Activated T-cell treated with anti-CD3 and anti-CD28 coated beads, Interleukin-2, amount 50 U/mL, for 4 hours (primary cell): ENCODE measurements at regions not wholly inside any gene's neighbourhood (a gene's known extent, or its start where the extent isn't known, plus 50 kb on each side); places are given as distances from the start of the nearest gene placed in this dataset.

Source experiments
- ATAC-seq, 2 donors: fragments of 200-7000 bp; cut with Tn5 transposase; one replicate each; pipeline ENCODE4 v1.10.0; 2021
- DNase-seq: peaks from one replicate; pipeline ENCODE4 v3.0.0-alpha.2; 2020
- H3K27me3 Mint-ChIP-seq: one replicate; pipeline ENCODE4 v1.8.0; 2021; ENCODE audit warnings: low read depth, mixed read lengths
- H3K36me3 Mint-ChIP-seq: one replicate; pipeline ENCODE4 v1.8.0; 2022; ENCODE audit warnings: mixed read lengths; ENCODE audit not compliant: insufficient read depth
- H3K4me1 Mint-ChIP-seq: one replicate; pipeline ENCODE4 v1.8.0; 2021; ENCODE audit warnings: low read depth, mixed read lengths
- H3K4me3 Mint-ChIP-seq: one replicate; pipeline ENCODE4 v1.8.0; 2021; ENCODE audit warnings: mild to moderate bottlenecking, moderate library complexity, mixed read lengths
- H3K9me3 Mint-ChIP-seq: one replicate; pipeline ENCODE4 v1.8.0; 2021; ENCODE audit warnings: mixed read lengths

GRCh38 chr6:2558098-2558680, 192.5 kb downstream of the MYLK4 start:
- H3K4me1 Mint-ChIP-seq = peaks cover 5% of the 10 kb centered on the region
- no peaks in the 10 kb centered on the region for H3K9me3 Mint-ChIP-seq
- H3K4me3 Mint-ChIP-seq = no peak overlapping the region
- DNase-seq = no peak
- H3K36me3 Mint-ChIP-seq = no peaks in the 10 kb centered on the region
- no peak for ATAC-seq
- H3K27me3 Mint-ChIP-seq = peaks cover 23% of the 10 kb centered on the region

- Mint-ChIP-seq H3K4me1 (peaks cover 3% of the 10 kb centered on the region), H3K27me3 (peaks cover 23% of the 10 kb centered on the region), H3K9me3 (no peaks in the 10 kb centered on the region), H3K4me3 (no peak overlapping the region), H3K36me3 (no peaks in the 10 kb centered on the region)
- DNase-seq (no peak), ATAC-seq (no peak)
These were observed 193.5 kb downstream of the MYLK4 start for GRCh38 chr6:2557181-2557720.

- H3K9me3 Mint-ChIP-seq = no peaks in the 10 kb centered on the region
- no peak for DNase-seq
- no peak for ATAC-seq
- no peak overlapping the region for H3K4me3 Mint-ChIP-seq
- H3K27me3 Mint-ChIP-seq = peaks cover 23% of the 10 kb centered on the region
- H3K36me3 Mint-ChIP-seq = no peaks in the 10 kb centered on the region
- peaks cover 3% of the 10 kb centered on the region for H3K4me1 Mint-ChIP-seq
These were observed 194.0 kb downstream of the MYLK4 start for GRCh38 chr6:2556761-2557160.

- H3K36me3 Mint-ChIP-seq = no peaks in the 10 kb centered on the region
- ATAC-seq (no peak), DNase-seq (no peak)
- H3K9me3 Mint-ChIP-seq = no peaks in the 10 kb centered on the region
- peaks cover 3% of the 10 kb centered on the region for H3K4me1 Mint-ChIP-seq
- no peak overlapping the region for H3K4me3 Mint-ChIP-seq
- H3K27me3 Mint-ChIP-seq = peaks cover 22% of the 10 kb centered on the region
These were observed 196.0 kb downstream of the MYLK4 start for GRCh38 chr6:2554651-2555260.

- no peak for ATAC-seq
- H3K9me3 Mint-ChIP-seq = no peaks in the 10 kb centered on the region
- H3K27me3 Mint-ChIP-seq = peaks cover 32% of the 10 kb centered on the region
- no peak overlapping the region for H3K4me3 Mint-ChIP-seq
- no peaks in the 10 kb centered on the region for H3K36me3 Mint-ChIP-seq
- no peak for DNase-seq
- H3K4me1 Mint-ChIP-seq = peaks cover 3% of the 10 kb centered on the region
These were observed 198.1 kb downstream of the MYLK4 start for GRCh38 chr6:2552526-2553154.

GRCh38 chr6:2551705-2552104, 199.0 kb downstream of the MYLK4 start:
- Mint-ChIP-seq H3K4me1 (peaks cover 3% of the 10 kb centered on the region), H3K4me3 (no peak overlapping the region), H3K27me3 (peaks cover 33% of the 10 kb centered on the region), H3K36me3 (no peaks in the 10 kb centered on the region), H3K9me3 (no peaks in the 10 kb centered on the region)
- DNase-seq (no peak), ATAC-seq (no peak)

- DNase-seq (no peak), ATAC-seq (no peak)
- peaks cover 42% of the 10 kb centered on the region for H3K27me3 Mint-ChIP-seq
- no peak overlapping the region for H3K4me3 Mint-ChIP-seq
- H3K9me3 Mint-ChIP-seq = no peaks in the 10 kb centered on the region
- peaks cover 1% of the 10 kb centered on the region for H3K4me1 Mint-ChIP-seq
- H3K36me3 Mint-ChIP-seq = no peaks in the 10 kb centered on the region
These were observed 200.5 kb downstream of the MYLK4 start for GRCh38 chr6:2550247-2550646.

- Mint-ChIP-seq H3K27me3 (peaks cover 43% of the 10 kb centered on the region), H3K4me1 (no peaks in the 10 kb centered on the region), H3K9me3 (no peaks in the 10 kb centered on the region), H3K4me3 (no peak overlapping the region), H3K36me3 (no peaks in the 10 kb centered on the region)
- DNase-seq (no peak), ATAC-seq (no peak)
These were observed 200.9 kb downstream of the MYLK4 start for GRCh38 chr6:2549834-2550233.

- H3K4me1 Mint-ChIP-seq = peaks cover 13% of the 10 kb centered on the region
- DNase-seq (no peak), ATAC-seq (no peak)
- no peak overlapping the region for H3K4me3 Mint-ChIP-seq
- no peaks in the 10 kb centered on the region for H3K9me3 Mint-ChIP-seq
- no peaks in the 10 kb centered on the region for H3K36me3 Mint-ChIP-seq
- peaks cover 50% of the 10 kb centered on the region for H3K27me3 Mint-ChIP-seq
These were observed 203.4 kb downstream of the MYLK4 start for GRCh38 chr6:2547355-2547754.

GRCh38 chr6:2546901-2547300, 203.8 kb downstream of the MYLK4 start:
- Mint-ChIP-seq H3K36me3 (no peaks in the 10 kb centered on the region), H3K27me3 (peaks cover 50% of the 10 kb centered on the region), H3K4me1 (peaks cover 17% of the 10 kb centered on the region), H3K4me3 (no peak overlapping the region), H3K9me3 (no peaks in the 10 kb centered on the region)
- no peak for ATAC-seq
- no peak for DNase-seq

GRCh38 chr6:2545383-2546038, 205.2 kb downstream of the MYLK4 start:
- Mint-ChIP-seq H3K36me3 (no peaks in the 10 kb centered on the region), H3K9me3 (no peaks in the 10 kb centered on the region), H3K4me1 (peaks cover 21% of the 10 kb centered on the region), H3K27me3 (peaks cover 47% of the 10 kb centered on the region), H3K4me3 (no peak overlapping the region)
- DNase-seq = no peak
- ATAC-seq = no peak

GRCh38 chr6:2543321-2543720, 207.4 kb downstream of the MYLK4 start:
- Mint-ChIP-seq H3K9me3 (no peaks in the 10 kb centered on the region), H3K36me3 (no peaks in the 10 kb centered on the region), H3K27me3 (peaks cover 49% of the 10 kb centered on the region), H3K4me1 (peaks cover 21% of the 10 kb centered on the region), H3K4me3 (no peak overlapping the region)
- no peak for DNase-seq
- ATAC-seq = peak in 1 of 2 donors; percentile 8

GRCh38 chr6:2542858-2543218, 207.9 kb downstream of the MYLK4 start:
- Mint-ChIP-seq H3K9me3 (no peaks in the 10 kb centered on the region), H3K4me1 (peaks cover 21% of the 10 kb centered on the region), H3K4me3 (no peak overlapping the region), H3K36me3 (no peaks in the 10 kb centered on the region), H3K27me3 (peaks cover 53% of the 10 kb centered on the region)
- DNase-seq = no peak
- peak; percentile 96 for ATAC-seq

- DNase-seq (no peak), ATAC-seq (peak in 1 of 2 donors; percentile 5)
- Mint-ChIP-seq H3K4me1 (peaks cover 21% of the 10 kb centered on the region), H3K27me3 (peaks cover 56% of the 10 kb centered on the region), H3K36me3 (no peaks in the 10 kb centered on the region), H3K9me3 (no peaks in the 10 kb centered on the region), H3K4me3 (no peak overlapping the region)
These were observed 208.4 kb downstream of the MYLK4 start for GRCh38 chr6:2542101-2542857.
